ENCODE measurements at regions not wholly inside any gene's neighbourhood (a gene's known extent, or its start where the extent isn't known, plus 50 kb on each side); places are given as distances from the start of the nearest gene placed in this dataset.

DNA sequence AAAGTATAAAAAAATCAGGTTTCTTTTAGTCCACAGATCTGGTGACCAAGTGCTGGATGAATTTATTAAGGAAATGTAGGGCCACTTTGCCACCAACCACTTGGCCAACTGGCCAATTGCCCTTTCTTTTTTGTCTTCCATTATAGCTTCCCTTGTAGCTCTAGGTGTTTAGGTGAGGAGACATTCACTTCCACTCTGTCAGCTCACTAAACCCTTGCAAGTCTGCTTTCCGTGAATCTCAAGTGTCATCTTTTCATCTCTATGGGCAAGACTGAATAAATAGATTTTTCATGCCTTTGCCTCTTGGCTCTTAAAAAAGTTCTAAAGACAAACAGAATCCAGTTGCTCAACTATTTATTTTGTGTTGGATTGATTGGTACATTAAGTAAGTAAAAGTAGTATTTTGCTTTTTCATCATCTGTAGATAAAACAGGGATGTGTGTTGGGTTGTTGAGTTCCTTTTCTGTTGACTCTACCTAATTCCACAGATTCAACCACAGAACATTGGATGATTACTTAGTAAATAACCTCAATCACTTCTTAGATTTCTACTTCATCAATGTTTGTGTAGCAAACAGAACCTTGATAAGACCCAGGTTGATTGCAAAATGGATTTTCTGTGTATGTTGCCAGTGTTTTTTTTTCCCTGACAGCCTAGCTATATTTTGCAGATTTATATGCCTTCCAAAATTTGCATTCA is 68.1 kb upstream of the GRXCR1 start:
- no peak overlapping the region for H3K4me3 ChIP-seq (ENCODE audit: low read length)
- TF ChIP-seq, protein P1, sequence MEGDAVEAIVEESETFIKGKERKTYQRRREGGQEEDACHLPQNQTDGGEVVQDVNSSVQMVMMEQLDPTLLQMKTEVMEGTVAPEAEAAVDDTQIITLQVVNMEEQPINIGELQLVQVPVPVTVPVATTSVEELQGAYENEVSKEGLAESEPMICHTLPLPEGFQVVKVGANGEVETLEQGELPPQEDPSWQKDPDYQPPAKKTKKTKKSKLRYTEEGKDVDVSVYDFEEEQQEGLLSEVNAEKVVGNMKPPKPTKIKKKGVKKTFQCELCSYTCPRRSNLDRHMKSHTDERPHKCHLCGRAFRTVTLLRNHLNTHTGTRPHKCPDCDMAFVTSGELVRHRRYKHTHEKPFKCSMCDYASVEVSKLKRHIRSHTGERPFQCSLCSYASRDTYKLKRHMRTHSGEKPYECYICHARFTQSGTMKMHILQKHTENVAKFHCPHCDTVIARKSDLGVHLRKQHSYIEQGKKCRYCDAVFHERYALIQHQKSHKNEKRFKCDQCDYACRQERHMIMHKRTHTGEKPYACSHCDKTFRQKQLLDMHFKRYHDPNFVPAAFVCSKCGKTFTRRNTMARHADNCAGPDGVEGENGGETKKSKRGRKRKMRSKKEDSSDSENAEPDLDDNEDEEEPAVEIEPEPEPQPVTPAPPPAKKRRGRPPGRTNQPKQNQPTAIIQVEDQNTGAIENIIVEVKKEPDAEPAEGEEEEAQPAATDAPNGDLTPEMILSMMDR (conservative IDR thresholded peaks at IDR 0.05; ENCODE audit: low read depth, low read length): no peak
- no peak for DNase-seq (ENCODE audit: low read depth)

- no peak overlapping the region for H3K4me3 ChIP-seq (ENCODE audit: low read length)
- TF ChIP-seq, protein P1 (conservative IDR thresholded peaks at IDR 0.05; ENCODE audit: low read depth, low read length): no peak
- no peak for DNase-seq (ENCODE audit: low read depth)
Measured at GRCh38 chr4:42821230-42821629, 71.3 kb upstream of the GRXCR1 start.

DNA sequence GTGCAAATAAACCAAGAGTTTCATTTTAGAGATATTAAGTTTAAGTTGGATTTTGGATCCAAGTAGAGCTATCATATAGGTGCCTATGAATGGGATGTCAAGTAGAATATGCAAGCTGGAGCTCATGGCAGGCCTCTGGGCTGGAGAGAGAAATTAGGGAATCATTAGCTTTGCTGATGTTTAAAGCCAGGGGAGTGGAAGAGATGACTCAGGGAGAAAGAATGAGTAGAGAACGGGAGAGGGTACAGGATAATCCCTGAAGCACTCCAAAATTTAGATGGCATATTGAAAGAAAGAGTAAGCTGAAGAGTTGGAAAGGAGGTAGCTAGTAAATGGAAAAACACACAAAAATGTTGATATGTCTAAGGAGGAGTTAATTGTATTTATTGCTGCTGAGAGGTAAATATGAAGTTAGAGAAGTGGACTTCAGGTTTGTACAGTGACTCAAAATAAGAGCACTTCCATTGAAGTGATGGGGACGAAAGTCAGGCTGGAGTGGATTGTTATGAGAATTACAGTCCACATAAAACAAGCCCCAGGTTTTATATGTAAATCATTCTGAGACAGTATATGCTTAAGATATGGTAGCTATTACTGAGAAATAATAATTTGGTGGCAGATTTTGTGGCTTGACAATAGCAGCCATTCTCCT is 72.5 kb upstream of the GRXCR1 start:
- TF ChIP-seq, protein P1 (conservative IDR thresholded peaks at IDR 0.05; ENCODE audit: low read depth, low read length): no peak
- DNase-seq (ENCODE audit: low read depth): no peak
- H3K4me3 ChIP-seq (ENCODE audit: low read length): no peak overlapping the region

- DNase-seq (ENCODE audit: low read depth): no peak
- TF ChIP-seq, protein P1 (conservative IDR thresholded peaks at IDR 0.05; ENCODE audit: low read depth, low read length): no peak
- no peak overlapping the region for H3K4me3 ChIP-seq (ENCODE audit: low read length)
Measured at GRCh38 chr4:42817913-42818312, 74.6 kb upstream of the GRXCR1 start.

DNA sequence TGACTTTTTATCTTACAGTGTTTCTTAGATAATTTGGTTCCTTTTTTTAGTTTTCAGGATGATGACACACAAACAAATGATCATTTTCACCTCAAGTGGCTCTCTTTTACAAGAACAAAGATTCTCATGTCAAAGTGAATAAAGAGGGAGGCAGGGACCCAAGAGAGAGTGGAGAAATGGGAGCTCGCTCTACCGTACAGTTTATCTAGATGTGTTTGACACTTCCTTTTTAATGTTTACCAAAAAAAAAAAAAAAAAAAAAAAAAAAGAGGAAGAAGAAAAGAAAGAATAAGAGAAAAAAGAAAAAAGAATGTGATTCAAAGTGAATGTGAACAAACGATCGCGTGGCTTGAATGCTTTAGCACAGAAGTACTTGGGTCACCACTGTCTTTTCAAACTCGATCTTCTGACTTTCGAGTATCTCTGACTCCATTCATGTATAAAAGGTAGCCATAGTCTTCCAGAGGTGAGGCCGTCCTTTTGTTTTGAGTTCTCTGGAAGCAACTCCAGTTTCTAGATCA is 75.6 kb upstream of the GRXCR1 start:
- TF ChIP-seq, protein P1 (conservative IDR thresholded peaks at IDR 0.05; ENCODE audit: low read depth, low read length): no peak
- no peak overlapping the region for H3K4me3 ChIP-seq (ENCODE audit: low read length)
- no peak for DNase-seq (ENCODE audit: low read depth)

DNA sequence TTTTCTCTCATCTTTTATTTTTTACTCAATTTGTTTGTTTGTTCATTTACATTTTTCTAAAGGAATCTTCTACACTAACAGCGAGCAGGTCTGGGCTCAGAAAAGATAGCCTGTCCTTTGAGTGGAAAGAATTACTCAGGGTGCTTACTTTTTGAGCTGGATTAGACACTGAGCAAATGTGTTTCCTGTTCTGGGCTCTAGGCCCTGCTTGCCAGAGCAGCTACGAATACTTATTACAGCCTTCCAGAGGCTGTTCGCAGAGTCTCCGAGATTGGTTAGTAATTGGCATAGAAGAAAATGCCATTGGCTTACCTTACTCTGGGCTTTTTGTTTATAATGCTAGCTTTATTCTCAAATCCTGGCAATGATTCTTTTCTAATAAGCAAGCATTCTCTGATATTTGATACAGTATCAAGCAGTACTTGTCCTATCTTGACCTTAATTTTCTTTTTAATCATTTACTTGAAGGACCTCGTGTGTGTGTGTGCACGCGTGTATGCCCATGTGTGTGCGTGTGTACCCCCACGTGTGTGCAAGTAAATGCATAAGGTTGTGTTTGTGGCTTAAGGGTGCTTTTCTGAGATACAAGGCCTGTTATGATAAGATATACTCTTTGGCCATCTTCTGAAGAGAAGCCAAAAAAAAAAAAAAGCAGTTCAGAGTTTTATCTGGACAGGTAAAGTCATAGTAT is 76.2 kb upstream of the GRXCR1 start:
- TF ChIP-seq, protein P1 (conservative IDR thresholded peaks at IDR 0.05; ENCODE audit: low read depth, low read length): no peak
- H3K4me3 ChIP-seq (ENCODE audit: low read length): no peak overlapping the region
- DNase-seq (ENCODE audit: low read depth): no peak
